ENCODE measurements at regions not wholly inside any gene's neighbourhood (a gene's known extent, or its start where the extent isn't known, plus 50 kb on each side); places are given as distances from the start of the nearest gene placed in this dataset.

DNA sequence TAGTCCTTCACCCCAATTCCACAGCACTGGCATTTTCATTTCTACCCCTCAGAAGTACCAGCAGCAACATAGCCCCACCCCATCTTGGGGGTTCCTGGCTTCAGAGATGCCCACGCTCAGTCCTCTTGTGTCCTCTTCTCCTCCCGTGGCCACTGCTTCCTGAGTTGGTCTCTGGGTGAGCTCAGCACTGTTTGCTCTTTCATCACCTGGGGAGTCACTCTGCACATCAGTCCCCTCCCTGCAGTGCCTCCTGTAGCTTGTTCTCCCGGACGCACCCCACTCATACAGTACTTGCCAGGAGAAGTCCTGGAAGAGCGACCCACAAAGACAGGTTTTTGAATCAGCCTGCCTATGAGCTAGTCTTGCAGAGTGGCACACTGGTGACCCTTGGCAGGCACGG lies 63.8 kb downstream of the GSC start:
- TF ChIP-seq, protein P1, sequence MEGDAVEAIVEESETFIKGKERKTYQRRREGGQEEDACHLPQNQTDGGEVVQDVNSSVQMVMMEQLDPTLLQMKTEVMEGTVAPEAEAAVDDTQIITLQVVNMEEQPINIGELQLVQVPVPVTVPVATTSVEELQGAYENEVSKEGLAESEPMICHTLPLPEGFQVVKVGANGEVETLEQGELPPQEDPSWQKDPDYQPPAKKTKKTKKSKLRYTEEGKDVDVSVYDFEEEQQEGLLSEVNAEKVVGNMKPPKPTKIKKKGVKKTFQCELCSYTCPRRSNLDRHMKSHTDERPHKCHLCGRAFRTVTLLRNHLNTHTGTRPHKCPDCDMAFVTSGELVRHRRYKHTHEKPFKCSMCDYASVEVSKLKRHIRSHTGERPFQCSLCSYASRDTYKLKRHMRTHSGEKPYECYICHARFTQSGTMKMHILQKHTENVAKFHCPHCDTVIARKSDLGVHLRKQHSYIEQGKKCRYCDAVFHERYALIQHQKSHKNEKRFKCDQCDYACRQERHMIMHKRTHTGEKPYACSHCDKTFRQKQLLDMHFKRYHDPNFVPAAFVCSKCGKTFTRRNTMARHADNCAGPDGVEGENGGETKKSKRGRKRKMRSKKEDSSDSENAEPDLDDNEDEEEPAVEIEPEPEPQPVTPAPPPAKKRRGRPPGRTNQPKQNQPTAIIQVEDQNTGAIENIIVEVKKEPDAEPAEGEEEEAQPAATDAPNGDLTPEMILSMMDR (IDR thresholded peaks at IDR 0.05) = no peak
- TF ChIP-seq EP300 (IDR thresholded peaks at IDR 0.05) = no peak
- no peak for TF ChIP-seq POLR2A (IDR thresholded peaks at IDR 0.05)
